Peyer's patch (tissue), 4 donors: ENCODE measurements at regions not wholly inside any gene's neighbourhood (a gene's known extent, or its start where the extent isn't known, plus 50 kb on each side); places are given as distances from the start of the nearest gene placed in this dataset.

Experiments
- DNase-seq, 3 donors: peaks; one replicate each; pipeline ENCODE4 v3.0.0-alpha.2; 2017 to 2019
- H3K27ac ChIP-seq, 4 donors: fragments of 200-600 bp; sonication (generic); one replicate each; pipeline ENCODE4 v1.5.1; 2016 to 2019
- H3K27me3 ChIP-seq, 2 donors: fragments of 200-600 bp; sonication (generic); one replicate each; pipeline ENCODE4 v1.5.1; 2019
- H3K36me3 ChIP-seq, 3 donors: fragments of 200-600 bp; sonication (generic); one replicate each; pipeline ENCODE4 v1.5.1; 2016 to 2019
- H3K4me1 ChIP-seq, 4 donors: fragments of 200-600 bp; sonication (generic); one replicate each; pipeline ENCODE4 v1.5.1; 2016 to 2019
- H3K4me3 ChIP-seq, 4 donors: fragments of 200-600 bp; sonication (generic); 1 replicate in 3 of 4; 2 replicates in 1 of 4; pipeline ENCODE4 v1.5.1; 2016 to 2019; ENCODE audit warnings: mild to moderate bottlenecking in 1 of 4
- H3K9me3 ChIP-seq, 4 donors: fragments of 200-600 bp; sonication (generic); one replicate each; pipeline ENCODE4 v1.5.1; 2016 to 2019; ENCODE audit warnings: mild to moderate bottlenecking in 1 of 4
- POLR2A ChIP-seq, 2 donors: fragments of 450-650 bp; IDR thresholded peaks; one replicate each; pipeline ENCODE4 v1.5.1; 2017; ENCODE audit warnings: antibody characterized with exemption in 2 of 2, mild to moderate bottlenecking in 2 of 2, moderate library complexity in 2 of 2
- TF ChIP-seq, protein P1 (sequence below), 6 experiments: fragments of 450-650 bp in 4 of 6; fragments of 200-600 bp in 2 of 6; sonication (generic) in 1 of 6; IDR thresholded peaks; one replicate each; pipeline ENCODE4 v1.5.1; 2017 to 2019; ENCODE audit warnings: antibody characterized with exemption in 6 of 6, mild to moderate bottlenecking in 3 of 6, moderate library complexity in 1 of 6

DNA sequence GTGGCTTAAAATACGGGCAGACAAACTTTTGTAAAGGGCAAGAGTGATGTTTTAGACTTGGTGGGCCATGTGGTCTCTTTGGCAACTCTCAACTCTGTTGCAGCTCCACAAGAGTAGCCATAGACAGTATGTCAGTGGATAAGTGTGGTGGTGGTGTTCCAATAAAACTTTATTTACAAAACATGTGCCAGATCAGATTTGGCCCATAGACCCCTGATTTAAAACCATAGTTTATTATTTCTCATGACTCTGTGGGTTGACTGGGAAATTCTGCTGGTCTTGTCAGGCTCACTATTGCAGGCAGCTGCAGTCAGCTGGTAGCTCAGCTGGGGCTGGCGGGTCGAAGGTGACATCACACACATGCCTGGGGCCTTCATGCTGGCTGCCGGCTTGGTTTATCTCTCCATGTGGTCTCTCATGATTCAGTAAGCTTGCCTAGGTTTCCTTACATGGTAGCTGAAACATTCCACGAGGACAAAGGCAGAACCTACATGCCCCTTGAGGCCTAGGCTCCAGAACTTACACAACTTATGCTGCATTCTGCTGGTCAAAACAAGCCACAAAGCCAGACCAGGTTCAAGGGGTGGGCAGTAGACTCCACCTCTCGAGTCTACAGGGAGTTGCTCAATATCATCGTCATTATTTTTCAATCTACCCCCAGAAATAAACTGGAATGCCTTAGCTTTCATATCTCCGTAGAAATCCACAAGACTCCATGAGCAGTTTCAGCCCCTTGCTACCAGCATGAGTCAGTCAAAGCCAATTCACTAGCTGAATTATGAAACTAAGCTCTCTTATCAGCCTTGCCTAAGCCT, 245.7 kb downstream of the WDR11 start:
- DNase-seq = peak in 1 of 3 donors; percentile 61

DNA sequence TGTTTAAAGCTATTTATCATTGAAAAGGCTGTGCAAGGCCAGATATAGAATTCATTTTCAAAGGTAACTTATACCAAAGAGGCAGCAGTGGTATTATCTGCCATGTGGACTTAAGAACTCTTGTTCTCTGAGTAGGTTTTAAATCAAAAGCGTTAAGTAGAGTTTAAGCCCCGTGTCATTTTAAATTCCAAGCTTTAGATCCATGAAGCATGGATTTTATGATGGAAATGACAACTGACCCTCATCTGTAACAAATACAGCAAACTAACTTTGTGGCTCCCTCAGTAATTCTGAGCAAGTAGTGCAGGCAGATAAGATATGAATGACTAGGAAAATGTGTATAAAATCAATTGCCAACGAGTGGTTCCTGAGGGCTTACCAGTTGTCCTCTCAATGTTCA, 247.0 kb downstream of the WDR11 start:
- DNase-seq = no peak
- Histone ChIP-seq H3K4me1 (no peaks in the 10 kb centered on the region), H3K27ac (no peak overlapping the region), H3K27me3 (no peaks in the 10 kb centered on the region), H3K9me3 (no peaks in the 10 kb centered on the region), H3K36me3 (no peaks in the 10 kb centered on the region), H3K4me3 (no peak overlapping the region)
- TF ChIP-seq, protein P1, sequence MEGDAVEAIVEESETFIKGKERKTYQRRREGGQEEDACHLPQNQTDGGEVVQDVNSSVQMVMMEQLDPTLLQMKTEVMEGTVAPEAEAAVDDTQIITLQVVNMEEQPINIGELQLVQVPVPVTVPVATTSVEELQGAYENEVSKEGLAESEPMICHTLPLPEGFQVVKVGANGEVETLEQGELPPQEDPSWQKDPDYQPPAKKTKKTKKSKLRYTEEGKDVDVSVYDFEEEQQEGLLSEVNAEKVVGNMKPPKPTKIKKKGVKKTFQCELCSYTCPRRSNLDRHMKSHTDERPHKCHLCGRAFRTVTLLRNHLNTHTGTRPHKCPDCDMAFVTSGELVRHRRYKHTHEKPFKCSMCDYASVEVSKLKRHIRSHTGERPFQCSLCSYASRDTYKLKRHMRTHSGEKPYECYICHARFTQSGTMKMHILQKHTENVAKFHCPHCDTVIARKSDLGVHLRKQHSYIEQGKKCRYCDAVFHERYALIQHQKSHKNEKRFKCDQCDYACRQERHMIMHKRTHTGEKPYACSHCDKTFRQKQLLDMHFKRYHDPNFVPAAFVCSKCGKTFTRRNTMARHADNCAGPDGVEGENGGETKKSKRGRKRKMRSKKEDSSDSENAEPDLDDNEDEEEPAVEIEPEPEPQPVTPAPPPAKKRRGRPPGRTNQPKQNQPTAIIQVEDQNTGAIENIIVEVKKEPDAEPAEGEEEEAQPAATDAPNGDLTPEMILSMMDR (IDR thresholded peaks at IDR 0.05) = no peak
- TF ChIP-seq POLR2A (IDR thresholded peaks at IDR 0.05) = no peak

More for the DNA sequence above, 245.7 kb downstream of the WDR11 start:
- TF ChIP-seq POLR2A (IDR thresholded peaks at IDR 0.05) = no peak
- TF ChIP-seq, protein P1 (IDR thresholded peaks at IDR 0.05) = no peak
- no peaks in the 10 kb centered on the region for H3K36me3 ChIP-seq
- H3K9me3 ChIP-seq = no peaks in the 10 kb centered on the region
- H3K27me3 ChIP-seq = no peaks in the 10 kb centered on the region
- H3K27ac ChIP-seq = no peak overlapping the region
- H3K4me3 ChIP-seq = no peak overlapping the region
- peaks cover 0 to 3% (median 0%) of the 10 kb centered on the region in 4 donors for H3K4me1 ChIP-seq

DNA sequence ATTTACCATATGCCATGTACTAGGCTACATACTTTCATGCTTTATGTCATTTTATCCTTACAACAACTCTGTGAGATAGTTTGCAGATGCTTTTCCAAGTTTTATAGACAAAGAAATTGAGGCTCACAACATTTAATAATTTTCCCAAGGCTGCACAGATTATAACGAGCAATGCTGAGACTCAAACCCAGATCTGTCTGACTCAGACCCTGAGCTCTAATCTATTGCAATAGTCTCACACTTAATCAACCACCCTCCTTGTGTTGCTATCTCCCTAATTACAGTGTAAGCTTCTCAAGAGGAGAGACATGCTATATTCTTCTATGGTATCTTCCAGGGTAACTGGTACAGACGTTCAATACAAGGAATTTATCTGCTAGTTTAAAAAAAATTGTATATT, 247.6 kb downstream of the WDR11 start:
- H3K4me3 ChIP-seq = no peak overlapping the region
- H3K27me3 ChIP-seq = no peaks in the 10 kb centered on the region
- TF ChIP-seq, protein P1 (IDR thresholded peaks at IDR 0.05) = no peak
- no peak for TF ChIP-seq POLR2A (IDR thresholded peaks at IDR 0.05)
- no peaks in the 10 kb centered on the region for H3K9me3 ChIP-seq
- H3K4me1 ChIP-seq = no peaks in the 10 kb centered on the region
- no peak overlapping the region for H3K27ac ChIP-seq
- DNase-seq = no peak
- no peaks in the 10 kb centered on the region for H3K36me3 ChIP-seq

GRCh38 chr10:121099181-121099580, 248.0 kb downstream of the WDR11 start:
- Histone ChIP-seq H3K27ac (no peak overlapping the region), H3K27me3 (no peaks in the 10 kb centered on the region), H3K9me3 (no peaks in the 10 kb centered on the region), H3K4me1 (no peaks in the 10 kb centered on the region), H3K36me3 (no peaks in the 10 kb centered on the region), H3K4me3 (no peak overlapping the region)
- no peak for TF ChIP-seq POLR2A (IDR thresholded peaks at IDR 0.05)
- TF ChIP-seq, protein P1 (IDR thresholded peaks at IDR 0.05) = no peak
- no peak for DNase-seq

DNA sequence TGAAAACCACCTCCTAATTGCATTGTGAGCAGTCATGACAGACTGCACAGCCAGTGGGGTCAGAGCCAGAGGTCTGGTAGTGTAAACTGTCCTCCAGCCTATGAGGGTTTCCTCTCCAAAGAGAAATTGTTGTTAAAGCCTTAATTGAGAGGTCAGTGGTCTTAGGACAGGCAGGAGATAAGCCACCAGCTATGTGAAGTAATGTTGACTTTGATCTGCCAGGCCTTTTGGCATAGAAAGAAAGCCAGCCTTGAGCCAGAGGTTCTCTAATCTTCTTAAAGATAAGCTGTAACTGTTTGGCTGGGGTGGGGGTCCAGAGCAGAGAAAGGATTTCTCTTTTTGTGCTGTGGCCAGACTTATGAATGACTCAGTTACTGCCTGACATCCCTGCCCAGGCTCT, 248.4 kb downstream of the WDR11 start:
- no peak for TF ChIP-seq POLR2A (IDR thresholded peaks at IDR 0.05)
- Histone ChIP-seq H3K4me1 (no peaks in the 10 kb centered on the region), H3K27ac (no peak overlapping the region), H3K27me3 (no peaks in the 10 kb centered on the region), H3K36me3 (no peaks in the 10 kb centered on the region), H3K4me3 (no peak overlapping the region), H3K9me3 (no peaks in the 10 kb centered on the region)
- DNase-seq = no peak

DNA sequence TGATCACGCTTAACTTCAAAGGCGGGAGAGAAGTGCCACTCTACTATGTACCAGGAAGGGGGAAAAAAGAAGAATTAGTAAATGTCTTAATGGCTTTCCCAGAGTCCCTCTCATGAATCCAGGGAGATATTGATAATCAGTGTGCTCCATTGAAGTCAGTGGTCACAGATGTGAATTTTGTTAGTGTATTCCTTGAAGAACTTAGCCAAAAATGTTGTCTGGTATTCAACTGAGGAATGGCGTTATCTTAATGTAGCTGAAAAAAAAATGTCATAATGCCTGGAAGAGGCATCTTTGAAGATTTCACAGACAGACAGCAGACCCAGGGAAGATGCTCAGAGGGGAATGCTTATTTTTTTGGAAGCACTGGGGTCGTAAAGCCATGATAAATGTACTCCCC, 250.4 kb downstream of the WDR11 start:
- no peaks in the 10 kb centered on the region for H3K4me1 ChIP-seq
- no peaks in the 10 kb centered on the region for H3K27me3 ChIP-seq
- no peak overlapping the region for H3K27ac ChIP-seq
- DNase-seq = no peak
- H3K9me3 ChIP-seq = no peaks in the 10 kb centered on the region
- no peaks in the 10 kb centered on the region for H3K36me3 ChIP-seq
- TF ChIP-seq, protein P1 (IDR thresholded peaks at IDR 0.05) = no peak
- no peak for TF ChIP-seq POLR2A (IDR thresholded peaks at IDR 0.05)
- no peak overlapping the region for H3K4me3 ChIP-seq
